GM12874 (cell line): ENCODE measurements at regions not wholly inside any gene's neighbourhood (a gene's known extent, or its start where the extent isn't known, plus 50 kb on each side); places are given as distances from the start of the nearest gene placed in this dataset.

ENCODE experiments used
- TF ChIP-seq, protein P1 (sequence below): IDR thresholded peaks from 2 replicates; pipeline ENCODE4 v1.5.1; 2011; ENCODE audit warnings: low read depth, mild to moderate bottlenecking, control low read depth, low read length, moderate library complexity; ENCODE audit not compliant: insufficient read depth

- TF ChIP-seq, protein P1, sequence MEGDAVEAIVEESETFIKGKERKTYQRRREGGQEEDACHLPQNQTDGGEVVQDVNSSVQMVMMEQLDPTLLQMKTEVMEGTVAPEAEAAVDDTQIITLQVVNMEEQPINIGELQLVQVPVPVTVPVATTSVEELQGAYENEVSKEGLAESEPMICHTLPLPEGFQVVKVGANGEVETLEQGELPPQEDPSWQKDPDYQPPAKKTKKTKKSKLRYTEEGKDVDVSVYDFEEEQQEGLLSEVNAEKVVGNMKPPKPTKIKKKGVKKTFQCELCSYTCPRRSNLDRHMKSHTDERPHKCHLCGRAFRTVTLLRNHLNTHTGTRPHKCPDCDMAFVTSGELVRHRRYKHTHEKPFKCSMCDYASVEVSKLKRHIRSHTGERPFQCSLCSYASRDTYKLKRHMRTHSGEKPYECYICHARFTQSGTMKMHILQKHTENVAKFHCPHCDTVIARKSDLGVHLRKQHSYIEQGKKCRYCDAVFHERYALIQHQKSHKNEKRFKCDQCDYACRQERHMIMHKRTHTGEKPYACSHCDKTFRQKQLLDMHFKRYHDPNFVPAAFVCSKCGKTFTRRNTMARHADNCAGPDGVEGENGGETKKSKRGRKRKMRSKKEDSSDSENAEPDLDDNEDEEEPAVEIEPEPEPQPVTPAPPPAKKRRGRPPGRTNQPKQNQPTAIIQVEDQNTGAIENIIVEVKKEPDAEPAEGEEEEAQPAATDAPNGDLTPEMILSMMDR: no peak
These were observed 742.9 kb upstream of the DDX18 start for GRCh38 chr2:117071556-117072102.

GRCh38 chr2:117074756-117075155 lies 739.7 kb upstream of the DDX18 start:
- TF ChIP-seq, protein P1: no peak

- TF ChIP-seq, protein P1: no peak
These were observed 729.2 kb upstream of the DDX18 start for GRCh38 chr2:117085256-117085655.

- TF ChIP-seq, protein P1: no peak
These were observed 728.8 kb upstream of the DDX18 start for GRCh38 chr2:117085737-117086136.

DNA sequence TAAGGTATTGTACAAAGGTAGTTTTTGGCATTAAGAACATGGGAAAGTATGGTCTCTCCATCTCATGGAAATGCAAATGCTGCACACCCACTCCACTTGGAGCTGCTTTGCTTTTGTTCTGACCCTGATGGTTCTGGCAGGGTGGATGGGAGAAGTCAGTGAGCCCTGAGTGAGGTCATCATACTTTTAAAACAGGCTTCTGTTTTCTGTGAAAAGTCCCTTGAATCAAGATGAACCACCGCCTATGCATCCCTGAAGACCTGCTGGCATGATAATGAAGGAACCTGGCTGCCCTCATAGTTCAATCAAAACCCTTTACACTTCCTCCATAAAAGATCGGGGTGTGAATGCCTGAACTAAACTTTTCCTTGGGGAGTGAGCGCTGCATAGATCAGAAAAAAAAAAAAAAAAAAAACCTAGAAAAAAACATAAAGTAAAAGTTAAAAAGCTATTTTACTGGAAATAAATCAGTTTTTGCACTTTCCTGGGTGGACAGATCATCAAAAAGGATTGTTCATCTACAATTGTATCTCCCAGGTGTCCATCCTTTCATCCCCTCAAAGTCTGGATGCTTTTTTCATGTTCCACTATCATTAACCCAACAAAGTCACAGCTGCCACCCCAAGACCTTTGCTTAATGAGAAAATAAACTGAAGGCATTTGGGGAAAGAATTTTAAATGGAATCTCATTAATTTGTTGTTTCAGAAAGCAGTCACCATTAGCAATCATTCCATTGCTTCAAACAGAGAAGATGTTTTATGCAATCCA lies 728.1 kb upstream of the DDX18 start:
- TF ChIP-seq, protein P1: no peak

- TF ChIP-seq, protein P1: no peak
These were observed 727.6 kb upstream of the DDX18 start for GRCh38 chr2:117086943-117087250.

DNA sequence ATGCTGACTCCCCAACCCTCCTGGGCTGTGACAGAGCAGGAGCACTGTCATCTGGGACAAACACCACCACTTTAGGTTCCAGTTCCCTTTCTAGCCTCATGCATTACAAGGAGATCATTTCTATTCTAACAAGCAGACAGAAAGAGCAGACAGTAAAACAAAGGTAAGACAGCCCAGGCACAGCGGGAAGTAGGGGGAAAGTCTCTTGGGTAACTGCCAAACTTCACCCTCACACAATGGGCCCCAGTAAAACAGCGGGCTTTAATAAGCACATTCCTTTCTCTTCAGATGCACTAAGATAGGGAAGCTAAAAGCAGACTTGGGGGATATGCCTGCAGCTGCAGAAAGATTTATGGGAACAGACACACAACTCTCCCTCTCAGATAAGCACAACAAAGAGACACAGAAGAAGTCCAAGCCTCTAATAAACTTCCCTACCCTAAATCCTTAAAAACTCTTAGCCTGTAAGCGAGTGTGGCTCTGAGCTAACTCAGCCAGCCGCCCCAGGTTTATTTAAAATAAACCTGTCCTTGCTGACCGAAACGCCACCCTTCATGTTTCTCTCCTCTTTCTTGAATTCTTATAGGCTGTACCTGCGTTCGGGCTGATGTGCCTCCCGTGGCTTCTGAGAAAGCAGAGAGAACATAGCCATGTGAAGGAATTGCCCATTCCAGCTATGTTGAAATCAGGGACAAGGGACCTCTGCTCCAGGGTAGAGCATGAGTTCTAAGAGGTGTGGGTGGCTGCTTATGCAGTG lies 726.8 kb upstream of the DDX18 start:
- TF ChIP-seq, protein P1: no peak
